ENCODE measurements at regions not wholly inside any gene's neighbourhood (a gene's known extent, or its start where the extent isn't known, plus 50 kb on each side); places are given as distances from the start of the nearest gene placed in this dataset.

DNA sequence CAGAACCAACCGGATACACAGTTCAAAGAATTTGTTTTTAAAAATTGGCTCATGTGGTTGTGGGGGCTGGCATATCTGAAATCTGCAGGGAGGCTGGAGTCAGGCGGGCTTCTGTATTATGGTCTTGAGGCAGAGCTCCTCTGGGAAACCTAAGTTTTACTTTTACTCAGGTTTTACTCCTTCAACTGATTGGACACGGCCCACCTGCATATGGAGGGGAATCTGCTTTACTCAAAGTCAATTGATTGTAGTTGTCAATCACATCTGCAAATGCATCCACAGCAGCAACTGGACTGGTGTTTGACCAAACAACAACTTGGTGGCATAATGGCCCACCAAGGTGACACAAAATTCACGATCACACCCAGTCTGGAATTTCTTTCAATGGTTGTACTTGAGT, 103.4 kb downstream of the ERMARD start:
- H3K4me3 ChIP-seq = no peak overlapping the region
- TF ChIP-seq, protein P1, sequence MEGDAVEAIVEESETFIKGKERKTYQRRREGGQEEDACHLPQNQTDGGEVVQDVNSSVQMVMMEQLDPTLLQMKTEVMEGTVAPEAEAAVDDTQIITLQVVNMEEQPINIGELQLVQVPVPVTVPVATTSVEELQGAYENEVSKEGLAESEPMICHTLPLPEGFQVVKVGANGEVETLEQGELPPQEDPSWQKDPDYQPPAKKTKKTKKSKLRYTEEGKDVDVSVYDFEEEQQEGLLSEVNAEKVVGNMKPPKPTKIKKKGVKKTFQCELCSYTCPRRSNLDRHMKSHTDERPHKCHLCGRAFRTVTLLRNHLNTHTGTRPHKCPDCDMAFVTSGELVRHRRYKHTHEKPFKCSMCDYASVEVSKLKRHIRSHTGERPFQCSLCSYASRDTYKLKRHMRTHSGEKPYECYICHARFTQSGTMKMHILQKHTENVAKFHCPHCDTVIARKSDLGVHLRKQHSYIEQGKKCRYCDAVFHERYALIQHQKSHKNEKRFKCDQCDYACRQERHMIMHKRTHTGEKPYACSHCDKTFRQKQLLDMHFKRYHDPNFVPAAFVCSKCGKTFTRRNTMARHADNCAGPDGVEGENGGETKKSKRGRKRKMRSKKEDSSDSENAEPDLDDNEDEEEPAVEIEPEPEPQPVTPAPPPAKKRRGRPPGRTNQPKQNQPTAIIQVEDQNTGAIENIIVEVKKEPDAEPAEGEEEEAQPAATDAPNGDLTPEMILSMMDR (IDR thresholded peaks at IDR 0.05) = no peak
- no peak for TF ChIP-seq POLR2A (IDR thresholded peaks at IDR 0.05)
- peaks cover 0 to 12% (median 0%) of the 10 kb centered on the region in 3 donors for H3K9me3 ChIP-seq
- no peak overlapping the region for H3K27ac ChIP-seq
- H3K4me1 ChIP-seq = no peaks in the 10 kb centered on the region
- H3K27me3 ChIP-seq = no peaks in the 10 kb centered on the region
- no peak for ATAC-seq
- no peaks in the 10 kb centered on the region for H3K36me3 ChIP-seq (replicated peaks in 1 of 2; ENCODE audit: insufficient read depth in 1 of 2, low read depth in 2 of 2)
- 96 to 98% methylated on average over 4 of the region's 4 CpGs for WGBS, 2 donors
- intact Hi-C loops (cut with DNase I) = no loop called here
- DNase-seq = no peak

DNA sequence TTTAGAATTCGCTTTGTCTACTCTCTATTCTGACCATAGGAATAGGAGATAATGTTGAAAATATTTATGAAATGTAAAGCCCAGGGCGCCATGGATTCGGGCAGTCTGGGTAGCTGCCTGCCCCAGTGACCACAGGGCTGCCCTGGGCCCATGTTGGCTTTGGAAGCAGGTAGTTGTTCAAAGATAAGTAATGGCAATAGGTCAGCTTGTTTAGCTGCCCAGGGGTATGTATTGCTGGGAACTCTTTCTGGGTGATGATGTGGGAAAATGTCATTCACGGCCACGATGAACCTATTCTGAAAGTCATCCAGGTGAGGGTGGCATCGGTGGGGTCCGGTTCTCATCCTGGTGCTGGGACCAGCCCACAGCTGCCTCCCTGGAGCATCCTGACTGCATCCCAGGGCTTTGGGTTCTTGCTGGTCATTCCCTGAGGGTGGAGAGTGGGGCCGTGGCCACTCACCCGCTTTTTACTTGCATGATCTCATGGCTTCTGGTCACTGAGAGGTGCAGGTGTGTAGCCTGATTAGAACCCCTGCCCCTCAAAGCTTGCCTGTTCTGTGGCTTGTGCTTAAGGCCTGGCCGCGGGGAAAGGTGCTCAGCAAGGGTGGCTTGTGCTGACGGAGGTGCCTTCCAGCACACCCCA, 102.8 kb downstream of the ERMARD start:
- intact Hi-C loops (cut with DNase I) = no loop called here
- H3K27ac ChIP-seq = no peak overlapping the region
- no peaks in the 10 kb centered on the region for H3K4me1 ChIP-seq
- ATAC-seq (no peak), DNase-seq (no peak)
- no peaks in the 10 kb centered on the region for H3K36me3 ChIP-seq (replicated peaks in 1 of 2; ENCODE audit: insufficient read depth in 1 of 2, low read depth in 2 of 2)
- no peak overlapping the region for H3K4me3 ChIP-seq
- no peak for TF ChIP-seq POLR2A (IDR thresholded peaks at IDR 0.05)
- TF ChIP-seq, protein P1 (IDR thresholded peaks at IDR 0.05) = no peak
- H3K27me3 ChIP-seq = no peaks in the 10 kb centered on the region
- WGBS, 2 donors = 86 to 96% methylated on average over 10 to 12 of the region's 12 CpGs
- H3K9me3 ChIP-seq = peaks cover 0 to 12% (median 0%) of the 10 kb centered on the region in 3 donors

DNA sequence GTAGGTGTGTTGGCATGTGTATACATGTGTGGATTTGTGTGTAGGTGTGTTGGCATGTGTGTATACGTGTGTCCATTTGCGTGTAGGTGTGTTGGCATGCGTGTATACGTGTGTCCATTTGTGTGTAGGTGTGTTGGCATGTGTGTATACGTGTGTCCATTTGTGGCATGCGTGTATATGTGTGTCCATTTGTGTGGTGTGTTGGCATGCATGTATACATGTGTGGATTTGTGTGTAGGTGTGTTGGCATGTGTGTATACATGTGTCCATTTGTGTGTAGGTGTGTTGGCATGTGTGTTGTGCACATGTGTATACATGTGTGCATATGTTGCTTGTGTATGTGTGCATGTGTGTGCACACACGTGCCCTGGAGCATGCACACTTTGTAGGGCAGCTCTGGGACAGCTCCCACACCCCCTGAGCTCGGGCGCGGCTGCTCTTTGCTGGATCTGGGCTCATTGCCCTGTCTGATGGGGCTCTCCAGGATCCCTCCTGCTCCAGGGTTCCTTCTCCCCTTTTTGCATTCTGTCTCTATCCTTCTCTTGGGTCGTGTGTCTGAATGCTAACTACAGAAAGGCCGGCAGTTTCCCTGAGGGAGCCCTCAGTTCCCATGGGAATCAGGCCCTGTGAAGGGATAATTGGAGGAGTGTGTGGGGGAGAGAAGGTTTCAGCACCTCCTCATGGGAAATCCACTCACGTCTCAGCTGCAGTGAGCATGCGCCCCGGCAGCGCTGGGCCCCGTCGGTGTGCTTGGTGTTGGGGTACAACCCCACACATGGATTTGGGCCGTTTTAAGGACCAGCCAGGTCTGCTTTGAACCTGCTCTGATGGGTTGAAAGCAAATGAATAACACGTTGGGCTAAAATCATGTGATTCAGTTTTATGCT, 102.0 kb downstream of the ERMARD start:
- intact Hi-C loops (cut with DNase I) = no loop called here
- DNase-seq = no peak
- H3K4me3 ChIP-seq = no peak overlapping the region

DNA sequence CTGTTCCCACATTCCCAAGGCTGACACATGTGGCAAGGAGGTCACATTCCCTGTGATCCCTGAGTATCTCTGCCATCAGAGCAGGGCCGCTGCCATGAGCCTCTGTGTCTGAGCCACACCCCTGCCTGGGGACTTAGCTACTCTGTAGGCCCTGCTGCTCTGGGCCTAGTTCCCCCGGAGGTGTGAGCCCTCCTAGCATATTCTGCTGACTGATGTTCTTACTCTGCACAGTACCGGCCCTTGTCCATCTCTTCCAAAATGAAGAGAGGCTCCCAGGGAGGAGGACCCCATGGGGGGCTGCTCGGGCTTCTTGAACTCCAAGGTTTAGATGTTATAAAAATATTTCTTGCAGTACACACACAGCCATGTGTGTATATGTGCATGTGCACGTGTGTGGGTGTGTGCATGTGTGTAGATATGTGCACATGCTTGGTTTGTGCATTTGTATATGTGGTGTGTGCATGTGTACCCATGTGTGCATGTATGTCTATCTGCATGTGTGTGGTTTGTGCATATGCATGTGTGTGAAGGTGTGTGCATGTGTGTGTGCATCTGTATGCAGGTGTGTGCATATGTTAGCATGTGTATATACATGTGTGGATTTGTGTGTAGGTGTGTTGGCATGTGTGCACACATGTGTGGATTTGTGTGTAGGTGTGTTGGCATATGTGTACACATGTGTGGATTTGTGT, 101.2 kb downstream of the ERMARD start:
- TF ChIP-seq, protein P1 (IDR thresholded peaks at IDR 0.05) = no peak
- TF ChIP-seq POLR2A (IDR thresholded peaks at IDR 0.05) = no peak
- Histone ChIP-seq H3K27me3 (no peaks in the 10 kb centered on the region), H3K4me1 (no peaks in the 10 kb centered on the region), H3K27ac (peak overlapping the region in 1 of 4 donors; percentile 30), H3K9me3 (peaks cover 0 to 3% (median 0%) of the 10 kb centered on the region in 3 donors), H3K4me3 (no peak overlapping the region), H3K36me3 (replicated peaks in 1 of 2; ENCODE audit: insufficient read depth in 1 of 2, low read depth in 2 of 2) (no peaks in the 10 kb centered on the region)
- no peak for DNase-seq
- ATAC-seq = no peak
- 73 to 82% methylated on average over 5 of the region's 5 CpGs for WGBS, 2 donors
- intact Hi-C loops (cut with DNase I) = no loop called here

More for the DNA sequence above, 102.0 kb downstream of the ERMARD start:
- no peak for ATAC-seq
- H3K9me3 ChIP-seq = peaks cover 0 to 11% (median 0%) of the 10 kb centered on the region in 3 donors
- 82 to 88% methylated on average over 20 of the region's 20 CpGs for WGBS, 2 donors
- no peak overlapping the region for H3K27ac ChIP-seq
- no peaks in the 10 kb centered on the region for H3K4me1 ChIP-seq
- no peaks in the 10 kb centered on the region for H3K36me3 ChIP-seq (replicated peaks in 1 of 2; ENCODE audit: insufficient read depth in 1 of 2, low read depth in 2 of 2)
- no peaks in the 10 kb centered on the region for H3K27me3 ChIP-seq
- TF ChIP-seq POLR2A (IDR thresholded peaks at IDR 0.05) = no peak
- TF ChIP-seq, protein P1 (IDR thresholded peaks at IDR 0.05) = no peak

Data from body of pancreas (tissue), 4 donors.